Activated CD4-positive, alpha-beta T cell treated with anti-CD3 and anti-CD28 coated beads, Interleukin-2, amount 50 U/mL, for 24 hours (primary cell): ENCODE measurements at regions not wholly inside any gene's neighbourhood (a gene's known extent, or its start where the extent isn't known, plus 50 kb on each side); places are given as distances from the start of the nearest gene placed in this dataset.

Source experiments
- DNase-seq, 2 donors: peaks; one replicate each; pipeline ENCODE4 v3.0.0-alpha.2; 2020; ENCODE audit warnings: low read depth in 1 of 2, low spot score in 1 of 2

DNA sequence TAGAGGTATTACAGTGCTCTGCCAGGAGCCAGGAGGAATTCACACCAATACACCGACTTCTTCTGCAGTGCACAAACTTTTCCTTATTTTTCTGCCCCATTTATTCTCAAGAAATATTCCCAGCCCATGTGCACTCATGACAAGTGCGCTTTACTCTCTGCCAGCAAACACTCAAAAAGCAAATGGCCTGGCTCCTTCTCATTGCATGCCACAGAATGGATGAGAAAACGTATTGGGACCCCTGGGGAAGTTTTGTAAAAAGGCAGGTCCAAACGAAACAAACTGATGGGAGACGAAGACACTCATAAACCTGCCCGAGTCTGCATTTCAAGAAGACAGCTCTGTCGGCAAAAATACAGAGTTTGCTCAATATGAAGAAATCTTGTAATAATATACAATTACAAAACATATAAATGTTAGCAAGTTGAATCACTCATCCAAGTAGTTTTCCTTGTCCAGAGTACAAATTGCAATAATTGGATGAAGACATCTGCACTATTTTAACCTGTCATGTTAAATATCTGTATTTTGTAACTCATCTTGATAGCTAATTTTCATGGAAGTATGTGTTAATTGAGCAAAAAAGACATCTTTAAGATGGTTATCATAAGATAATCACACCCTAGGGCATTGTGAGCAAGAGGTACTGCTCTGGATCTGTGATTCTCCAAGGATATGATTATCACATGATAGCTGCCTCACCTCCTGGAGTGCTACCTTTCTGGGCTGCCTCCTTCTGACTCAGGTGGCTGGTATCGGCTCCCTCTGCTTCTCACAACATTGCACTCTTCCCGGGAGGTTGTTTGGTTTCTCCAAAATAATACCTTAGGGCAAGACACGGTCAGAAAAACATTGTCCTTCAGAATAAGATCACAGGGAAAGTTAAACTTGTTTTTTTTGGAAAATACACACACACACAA is 260.8 kb upstream of the G2E3 start:
- no peak for DNase-seq

DNA sequence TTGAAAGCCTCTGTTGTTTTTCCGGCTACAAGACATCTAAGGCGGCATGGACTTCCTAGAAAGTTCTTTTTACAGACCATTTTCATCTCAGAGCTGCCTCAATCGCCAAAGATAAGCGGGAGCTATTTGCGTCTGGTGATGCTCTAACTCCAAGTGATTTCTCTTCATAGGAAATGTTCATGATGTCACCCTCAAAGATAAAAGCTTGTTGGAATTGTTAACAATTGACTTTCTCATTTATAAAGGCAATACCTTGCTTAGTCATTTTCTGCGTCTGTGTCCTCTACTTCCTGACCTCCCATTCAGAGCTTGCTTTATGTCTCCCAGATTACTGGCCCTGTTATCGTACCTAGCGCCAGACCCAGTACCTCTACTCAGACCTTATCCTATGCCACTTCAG is 259.0 kb upstream of the G2E3 start:
- no peak for DNase-seq

DNA sequence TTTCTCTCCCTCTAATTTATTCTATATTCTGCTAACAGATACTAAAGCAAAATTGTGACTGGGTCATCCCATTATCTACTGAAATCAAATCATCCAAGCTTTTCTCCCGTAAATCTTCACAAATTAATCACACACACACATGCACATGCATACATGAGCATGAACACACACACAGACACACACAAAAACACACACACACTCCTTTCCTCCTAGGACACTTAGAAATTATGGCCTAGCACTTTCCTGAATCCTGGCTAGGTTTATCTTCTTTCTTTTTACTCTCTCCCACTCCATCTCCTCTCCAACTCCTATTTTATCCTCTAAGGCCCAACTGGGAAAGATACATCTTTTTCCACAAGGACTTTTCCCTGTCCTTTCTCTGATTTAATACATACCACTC is 255.6 kb upstream of the G2E3 start:
- DNase-seq = no peak

DNA sequence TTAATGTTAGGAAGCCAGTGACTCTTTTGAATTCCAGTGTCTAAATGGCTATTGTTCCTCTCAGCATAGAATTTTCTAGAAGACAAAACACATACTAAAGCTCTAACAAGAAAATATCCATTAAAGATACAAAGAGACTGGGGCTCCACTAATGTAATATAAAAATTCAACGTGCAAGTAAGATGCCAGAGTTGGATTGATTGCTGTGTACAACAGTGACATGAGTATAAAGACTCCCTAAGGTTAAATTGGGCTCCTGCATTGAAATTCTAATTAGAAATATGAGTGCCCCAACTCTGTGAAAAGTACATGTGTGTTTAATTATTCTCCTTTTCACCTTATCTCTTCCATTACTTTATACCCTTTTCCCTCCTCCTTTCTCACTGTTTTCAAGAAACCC is 253.6 kb upstream of the G2E3 start:
- no peak for DNase-seq

DNA sequence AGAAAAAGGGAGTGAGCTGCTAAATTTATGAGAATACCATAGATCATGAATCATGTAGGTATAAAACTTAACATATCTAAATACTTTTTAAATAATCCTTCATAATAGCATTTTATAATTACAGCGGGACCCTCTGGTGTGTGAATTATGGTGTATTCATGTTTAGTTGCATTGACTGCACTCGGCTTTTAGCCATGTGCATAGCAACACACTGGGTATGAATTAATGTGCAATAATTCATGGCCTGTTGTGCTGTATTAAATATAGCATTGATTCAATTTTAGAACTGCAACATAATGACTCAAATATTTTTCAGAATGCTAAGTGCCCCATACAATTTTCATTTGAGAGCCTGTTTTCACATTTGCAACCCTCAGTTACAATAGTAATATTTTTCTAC is 249.6 kb upstream of the G2E3 start:
- DNase-seq = no peak

DNA sequence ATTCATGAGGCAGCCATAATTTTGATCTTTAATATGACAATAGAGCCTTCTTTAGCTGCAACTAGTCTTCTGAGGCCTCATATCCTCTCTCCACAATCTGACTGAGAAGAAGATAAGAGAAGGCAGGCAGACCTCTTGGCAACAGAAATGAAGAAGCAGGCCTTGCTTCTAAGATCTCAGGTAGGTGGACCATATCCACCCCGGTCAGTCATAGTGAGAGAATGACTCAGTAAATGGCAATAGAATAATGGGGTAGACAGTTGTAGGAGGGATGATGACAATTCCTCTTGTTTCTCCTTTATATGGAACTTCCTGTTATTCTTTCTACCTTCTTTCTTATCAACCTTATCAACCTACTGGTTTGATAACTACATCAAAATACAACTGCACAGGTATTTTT is 246.7 kb upstream of the G2E3 start:
- no peak for DNase-seq

DNA sequence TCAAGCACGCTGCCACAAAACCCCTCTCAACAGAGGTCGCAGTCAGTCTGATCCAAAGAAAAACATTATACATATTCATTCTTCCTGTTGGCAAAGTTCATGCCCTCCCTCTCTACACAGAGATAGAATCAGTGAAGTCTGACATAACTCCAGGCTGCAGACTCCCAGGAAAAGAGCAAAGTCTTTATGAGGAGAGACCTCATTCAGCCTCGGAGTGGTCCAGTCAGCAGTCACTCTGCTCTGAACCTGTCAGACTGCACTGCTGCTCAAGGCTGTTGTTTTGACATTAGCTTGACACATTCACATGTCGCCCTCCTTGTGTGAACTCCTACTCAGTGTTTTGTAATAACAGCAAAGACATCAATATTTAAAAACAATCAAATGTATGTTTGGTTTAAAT is 241.2 kb upstream of the G2E3 start:
- DNase-seq = no peak

DNA sequence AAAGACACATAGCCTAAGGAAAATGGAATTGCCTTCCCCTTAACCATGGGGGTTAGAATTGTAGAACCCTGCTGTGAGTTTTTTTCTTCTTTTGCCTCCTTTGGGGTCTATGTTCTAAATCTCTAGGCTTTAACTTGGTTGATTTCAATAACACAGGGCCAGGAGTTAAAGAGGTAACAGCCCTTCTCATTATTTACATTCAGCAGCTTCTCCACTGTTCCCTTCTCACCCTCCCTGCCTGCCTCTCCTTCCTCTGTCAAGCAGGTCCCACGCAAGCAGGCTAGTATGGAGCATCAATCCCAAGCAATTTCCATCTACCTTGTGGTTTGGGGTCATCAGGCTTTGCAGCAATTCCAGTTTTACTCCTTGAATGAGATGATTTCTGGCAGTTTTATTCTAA is 236.1 kb upstream of the G2E3 start:
- no peak for DNase-seq

DNA sequence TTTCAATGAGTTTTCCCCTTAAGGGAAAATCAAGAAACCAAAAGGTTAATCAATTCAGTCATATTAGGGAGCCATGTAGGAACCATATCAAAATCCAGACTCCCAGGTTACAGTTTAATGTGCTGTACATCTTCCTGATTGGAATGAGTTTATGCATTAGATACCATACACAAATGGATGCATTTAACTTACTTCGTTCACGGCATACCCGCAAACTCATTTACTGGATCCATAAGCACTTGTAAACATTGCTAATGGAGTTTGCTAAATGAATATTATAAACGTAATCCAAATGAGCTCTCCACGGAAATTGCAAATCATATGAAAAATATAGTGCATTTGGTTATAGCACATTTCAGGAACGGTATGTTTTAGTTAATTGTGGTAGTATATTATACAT is 228.9 kb upstream of the G2E3 start:
- no peak for DNase-seq

DNA sequence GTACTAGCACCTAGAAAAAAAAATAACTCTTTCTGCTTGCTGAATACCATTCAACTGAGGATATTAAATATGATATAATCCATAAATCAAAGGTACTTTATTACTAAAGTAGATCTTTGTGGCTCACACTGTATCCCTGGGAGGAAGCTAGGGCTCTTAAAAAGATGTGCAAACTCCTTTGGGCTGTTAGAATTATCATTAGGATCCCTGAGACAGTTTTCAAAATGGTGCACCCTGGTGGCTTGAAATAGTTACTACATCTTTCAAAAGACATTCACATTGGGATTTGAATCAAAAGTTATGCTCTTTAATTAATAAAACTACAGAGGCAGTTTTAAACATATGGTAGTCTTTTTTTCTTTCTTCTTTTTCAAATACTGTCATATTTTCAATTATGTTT is 228.5 kb upstream of the G2E3 start:
- no peak for DNase-seq

DNA sequence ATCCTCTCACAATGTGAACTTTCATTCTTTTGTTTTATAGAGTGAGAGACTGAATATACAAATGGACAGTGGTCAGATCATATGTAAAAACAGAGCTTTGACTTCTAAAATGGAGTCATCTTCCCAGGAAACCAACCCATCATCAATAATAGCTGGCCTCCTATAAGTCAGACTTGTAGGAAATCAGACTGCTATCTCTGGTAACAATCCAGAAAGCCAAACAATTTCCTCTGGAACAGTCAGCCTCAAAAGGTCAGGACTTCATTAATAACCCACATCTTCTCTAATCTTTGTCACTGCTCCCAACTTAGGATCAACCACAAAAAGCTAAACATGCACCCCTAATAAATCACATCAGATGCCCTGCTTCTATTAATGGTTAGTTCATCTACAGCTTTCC is 227.9 kb upstream of the G2E3 start:
- DNase-seq = no peak

DNA sequence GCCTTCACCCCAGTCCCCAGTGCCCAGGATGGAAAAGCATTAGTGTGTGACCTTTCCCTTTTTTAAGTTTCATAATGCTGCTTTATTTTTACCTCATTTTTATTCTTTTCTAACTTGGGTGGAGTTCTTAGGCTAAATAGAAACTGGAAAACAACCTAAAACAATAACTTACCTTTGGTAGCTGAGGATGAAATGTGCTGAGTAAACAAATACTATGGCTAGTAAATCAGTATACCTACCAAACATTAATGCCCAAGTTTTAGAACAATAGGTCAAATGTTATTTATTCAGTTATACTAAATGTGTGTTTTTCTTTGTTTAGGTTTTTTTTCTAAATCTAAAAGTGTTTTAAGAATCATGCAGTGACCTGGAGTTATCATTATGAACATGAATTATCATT is 226.6 kb upstream of the G2E3 start:
- no peak for DNase-seq

DNA sequence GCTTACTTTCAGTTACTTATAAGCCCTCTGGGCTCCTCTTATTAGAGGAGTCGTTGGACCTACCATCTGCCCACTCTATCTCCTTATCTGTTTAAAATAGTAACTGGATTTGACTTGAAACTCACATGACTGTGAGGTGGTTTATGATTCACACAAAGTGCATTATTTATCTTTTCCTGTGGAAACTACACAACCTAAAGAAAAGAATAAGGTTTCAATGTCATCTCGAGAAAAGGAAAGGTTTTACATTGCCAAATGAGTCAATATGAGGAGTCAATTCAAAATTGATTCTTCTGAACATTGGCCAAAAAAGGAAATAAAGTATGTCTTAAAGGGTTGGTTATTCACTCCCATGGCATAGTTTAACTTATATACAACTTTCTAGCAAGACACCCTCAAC is 225.0 kb upstream of the G2E3 start:
- no peak for DNase-seq

DNA sequence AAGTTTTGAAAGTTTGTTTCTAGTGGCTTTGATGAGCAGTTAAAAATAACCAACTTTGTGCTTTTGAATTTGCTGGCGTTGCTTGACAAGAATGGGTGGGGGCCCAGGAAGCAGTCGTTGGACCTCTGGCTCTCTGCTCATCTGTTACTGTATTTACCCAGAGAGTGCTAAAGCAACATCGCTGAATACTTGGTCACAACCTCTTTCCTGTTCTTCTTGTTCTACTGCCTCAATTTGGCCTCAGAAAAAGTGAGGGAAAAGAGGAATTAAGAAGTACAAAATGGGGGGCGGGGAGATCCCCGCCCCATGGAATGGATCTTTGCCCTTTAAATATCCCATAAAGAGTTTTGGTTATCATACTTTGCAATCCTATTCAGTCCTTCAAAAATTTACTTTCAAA is 221.5 kb upstream of the G2E3 start:
- no peak for DNase-seq

DNA sequence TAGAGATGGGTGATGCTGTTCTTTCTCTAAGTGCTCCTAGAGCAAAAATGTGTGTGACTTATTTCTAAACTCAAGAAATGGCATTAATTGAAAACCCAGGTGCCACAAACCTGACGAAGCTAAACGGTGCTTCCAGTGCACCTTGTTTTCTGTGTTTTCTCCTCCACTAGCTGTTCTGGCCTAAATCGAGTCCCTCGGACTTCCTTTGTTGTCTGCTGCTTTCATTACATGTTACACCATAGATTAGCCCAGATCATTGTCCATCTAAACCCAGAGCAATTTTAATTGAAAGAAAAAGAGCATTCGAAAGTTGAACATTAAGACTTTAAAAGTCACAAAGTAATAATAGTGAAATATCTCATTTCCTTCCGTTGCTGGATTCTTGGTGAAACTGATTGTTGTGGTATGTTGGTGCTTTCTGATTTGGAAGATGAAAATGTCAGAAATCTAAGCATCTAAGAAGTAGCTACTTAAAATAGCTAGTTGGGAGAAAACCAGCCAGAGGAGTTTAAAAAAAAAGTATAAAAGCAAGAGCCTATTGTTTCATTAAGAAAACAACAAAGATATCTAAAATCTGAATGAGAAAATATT is 219.6 kb upstream of the G2E3 start:
- DNase-seq = no peak

DNA sequence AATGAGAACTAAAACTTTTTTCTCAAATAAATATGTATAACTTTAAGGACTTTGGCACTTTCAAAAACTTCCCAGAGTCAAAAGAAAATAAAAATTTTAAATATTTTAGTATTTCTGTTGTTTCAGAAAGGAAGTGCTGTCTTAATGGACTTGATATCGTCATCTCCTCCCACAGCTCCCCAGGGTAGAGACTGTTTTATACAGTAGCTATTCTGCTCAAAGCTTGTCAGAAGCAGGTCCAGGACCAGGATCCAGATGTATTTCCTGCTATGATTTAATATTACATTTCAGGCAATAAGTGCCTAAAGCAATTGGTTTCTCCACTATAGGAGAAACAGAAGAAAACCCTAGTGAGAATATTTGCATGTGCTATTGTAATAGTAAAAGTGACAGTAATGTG is 218.5 kb upstream of the G2E3 start:
- no peak for DNase-seq

DNA sequence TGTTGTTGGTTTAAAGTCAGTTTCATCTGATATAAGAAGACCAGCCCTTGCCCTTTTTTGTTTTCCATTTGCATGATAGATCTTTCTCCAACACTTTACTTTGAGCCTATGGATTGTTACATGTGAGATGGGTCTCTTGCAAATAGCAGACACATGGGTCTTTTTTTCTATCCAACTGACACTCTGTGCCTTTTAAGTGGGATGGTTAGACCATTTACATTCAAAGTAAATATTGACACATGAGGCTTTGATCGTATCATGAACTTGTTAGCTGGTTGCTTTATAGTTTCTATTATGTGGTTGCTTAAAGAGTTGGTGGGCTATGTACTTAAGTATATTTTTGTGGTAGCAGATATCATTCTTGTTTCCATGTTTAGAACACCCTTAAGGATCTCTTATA is 213.4 kb upstream of the G2E3 start:
- no peak for DNase-seq

DNA sequence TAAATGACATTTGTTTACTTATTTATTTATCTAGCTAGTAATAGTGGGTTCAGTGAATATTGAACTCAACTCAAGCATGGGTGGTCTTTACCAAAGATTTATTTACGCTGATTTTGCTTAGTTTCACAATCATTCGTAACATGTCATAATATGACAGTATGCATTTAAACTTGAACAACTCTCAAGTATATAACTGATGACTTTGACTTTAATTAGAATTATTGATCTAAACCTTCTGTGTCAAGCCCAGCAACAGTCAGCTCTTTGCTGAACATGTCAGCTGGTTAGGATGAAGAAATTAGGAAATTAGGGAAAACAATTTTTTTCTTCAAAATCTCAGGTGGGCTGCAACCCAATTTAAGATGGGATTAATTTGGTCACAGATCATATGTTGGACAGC is 210.5 kb upstream of the G2E3 start:
- DNase-seq = no peak

DNA sequence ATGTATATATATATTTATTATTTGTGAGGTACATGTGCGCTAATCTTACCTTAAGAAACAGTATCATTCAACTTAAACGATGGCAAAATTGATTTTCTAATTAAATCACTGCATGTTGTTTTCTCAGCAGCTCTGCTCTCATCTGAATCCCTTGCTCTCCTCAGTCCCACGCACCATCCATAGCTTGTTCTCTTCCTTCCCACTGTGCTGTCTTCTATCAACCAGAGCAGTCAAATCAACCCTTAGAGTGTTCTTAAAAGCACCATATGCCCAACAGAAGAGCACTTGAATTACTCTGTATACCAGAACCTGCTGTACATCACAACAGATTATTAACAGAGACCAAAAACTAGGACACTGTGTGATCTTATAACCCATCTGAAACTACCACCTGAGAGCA is 209.4 kb upstream of the G2E3 start:
- DNase-seq = no peak

DNA sequence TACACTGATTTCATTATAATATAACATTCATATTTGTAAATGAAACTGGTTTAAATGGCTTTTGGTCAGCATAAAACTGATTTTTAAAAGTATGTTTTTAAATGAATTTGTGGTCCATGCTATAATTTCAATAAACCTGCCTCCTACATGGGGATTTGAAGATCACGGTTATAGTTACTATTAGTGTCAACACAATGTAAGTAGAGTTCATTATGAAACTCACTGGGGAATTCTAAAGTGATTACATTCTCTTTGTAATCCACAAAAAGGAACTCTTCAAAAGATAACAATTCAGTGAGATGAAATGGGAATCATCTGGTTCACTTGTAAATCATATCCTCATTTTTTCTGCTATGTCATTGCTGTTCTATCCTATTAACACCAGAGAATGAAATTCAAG is 204.5 kb upstream of the G2E3 start:
- no peak for DNase-seq

DNA sequence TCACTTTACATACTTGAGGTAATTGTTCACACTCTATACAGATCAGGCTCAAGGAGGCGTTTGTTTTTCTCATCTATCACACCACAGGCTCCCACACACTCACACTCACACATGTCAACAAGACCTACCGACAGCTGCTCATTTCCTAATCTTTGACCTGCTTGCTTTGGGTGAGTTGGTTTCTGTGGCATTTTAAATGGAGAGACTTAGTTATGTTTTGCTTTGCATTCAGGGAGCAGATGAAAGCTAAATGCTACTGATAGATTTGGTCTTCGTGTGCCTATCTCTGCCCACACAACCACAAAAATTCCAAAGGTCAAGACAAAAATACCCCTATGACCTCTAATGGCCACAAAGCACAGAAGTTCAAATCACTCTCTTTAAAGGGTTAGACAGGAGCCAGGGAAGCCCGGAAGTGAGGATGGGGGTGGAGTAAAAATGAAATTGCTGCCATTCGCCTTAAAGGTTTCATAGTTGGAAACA is 203.5 kb upstream of the G2E3 start:
- no peak for DNase-seq

DNA sequence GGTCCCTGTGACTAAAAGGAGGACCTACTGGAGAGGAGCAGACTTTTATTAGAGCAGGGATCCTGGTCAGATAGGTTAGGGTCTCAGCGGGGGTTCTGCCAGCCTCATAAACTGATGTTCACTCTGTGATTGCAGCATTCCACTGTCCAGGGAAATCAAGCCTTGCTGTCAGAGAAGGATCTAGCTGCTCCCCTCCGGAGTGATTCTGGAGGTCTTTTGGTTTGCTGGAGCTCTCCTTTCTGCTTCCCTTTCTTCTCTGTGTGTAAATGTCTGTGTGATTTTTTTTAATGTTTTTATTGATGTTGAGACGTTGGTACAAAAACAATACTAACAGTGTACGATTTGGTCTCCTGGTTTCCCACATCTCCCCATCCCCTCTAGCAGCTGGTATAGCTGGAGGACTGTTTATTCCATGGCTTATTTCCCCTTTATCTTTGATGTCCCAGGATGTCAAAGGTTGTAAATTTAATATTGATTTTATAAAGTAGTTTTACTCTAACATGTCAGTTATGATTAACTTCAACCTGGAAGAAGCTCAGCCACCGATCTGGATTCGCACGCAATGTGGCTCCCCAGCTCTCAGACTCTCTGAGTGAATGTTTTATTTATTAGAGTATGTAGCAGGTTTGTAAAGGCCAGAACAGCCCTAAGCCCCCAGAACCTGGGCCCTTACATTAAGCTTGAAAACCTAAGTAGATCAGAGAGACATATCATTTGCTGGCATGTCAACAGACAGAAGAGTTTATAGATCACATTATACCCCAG is 202.3 kb upstream of the G2E3 start:
- DNase-seq = no peak
